ENCODE measurements at regions not wholly inside any gene's neighbourhood (a gene's known extent, or its start where the extent isn't known, plus 50 kb on each side); places are given as distances from the start of the nearest gene placed in this dataset.
"Not testable (repeated sequence)": the region's sequence is repeated elsewhere in the genome, so short reads cannot be mapped to it uniquely, and the experiment has no call there.

- no peak overlapping the region for H3K4me3 Mint-ChIP-seq
- H3K4me1 Mint-ChIP-seq (ENCODE audit: low read depth) = no peaks in the 10 kb centered on the region
- intact Hi-C loops (cut with micrococcal nuclease) = no loop called here
- no peaks in the 10 kb centered on the region for H3K36me3 Mint-ChIP-seq (ENCODE audit: low read depth)
- no peaks in the 10 kb centered on the region for H3K27me3 Mint-ChIP-seq
- H3K9me3 Mint-ChIP-seq = no peaks in the 10 kb centered on the region
- no peak overlapping the region for H3K27ac Mint-ChIP-seq
Measured at GRCh38 chr9:103522409-103522808, 527.3 kb downstream of the CYLC2 start.

DNA sequence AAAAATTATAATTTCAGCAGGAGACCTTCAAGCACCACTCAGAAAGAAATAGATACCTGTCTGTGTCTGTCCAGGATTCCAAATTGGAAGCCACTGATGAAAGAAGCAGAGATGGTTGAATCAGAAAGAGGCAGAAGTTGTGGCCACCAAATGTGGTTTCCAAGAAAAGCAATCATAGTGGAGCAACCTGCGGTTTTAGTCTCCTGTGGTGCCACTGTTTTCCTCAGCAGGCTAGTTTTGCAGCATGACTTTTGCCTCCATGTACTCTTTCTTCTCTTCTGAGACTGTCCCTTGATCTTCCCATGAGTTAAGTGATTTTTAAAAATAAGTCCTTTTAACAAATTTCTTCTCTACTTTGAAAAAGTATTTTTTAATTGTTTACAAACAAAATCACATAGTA, 535.8 kb downstream of the CYLC2 start:
- Mint-ChIP-seq H3K27ac (no peak overlapping the region), H3K27me3 (no peaks in the 10 kb centered on the region), H3K4me3 (no peak overlapping the region), H3K4me1 (ENCODE audit: low read depth) (no peaks in the 10 kb centered on the region), H3K9me3 (peaks cover 26% of the 10 kb centered on the region), H3K36me3 (ENCODE audit: low read depth) (no peaks in the 10 kb centered on the region)
- intact Hi-C loops (cut with micrococcal nuclease) = no loop called here

- H3K4me1 Mint-ChIP-seq (ENCODE audit: low read depth) = no peaks in the 10 kb centered on the region
- H3K27me3 Mint-ChIP-seq = no peaks in the 10 kb centered on the region
- peaks cover 26% of the 10 kb centered on the region for H3K9me3 Mint-ChIP-seq
- intact Hi-C loops (cut with micrococcal nuclease) = no loop called here
- H3K4me3 Mint-ChIP-seq = no peak overlapping the region
- H3K27ac Mint-ChIP-seq = no peak overlapping the region
- H3K36me3 Mint-ChIP-seq (ENCODE audit: low read depth) = no peaks in the 10 kb centered on the region
Measured at GRCh38 chr9:103533318-103533717, 538.2 kb downstream of the CYLC2 start.

DNA sequence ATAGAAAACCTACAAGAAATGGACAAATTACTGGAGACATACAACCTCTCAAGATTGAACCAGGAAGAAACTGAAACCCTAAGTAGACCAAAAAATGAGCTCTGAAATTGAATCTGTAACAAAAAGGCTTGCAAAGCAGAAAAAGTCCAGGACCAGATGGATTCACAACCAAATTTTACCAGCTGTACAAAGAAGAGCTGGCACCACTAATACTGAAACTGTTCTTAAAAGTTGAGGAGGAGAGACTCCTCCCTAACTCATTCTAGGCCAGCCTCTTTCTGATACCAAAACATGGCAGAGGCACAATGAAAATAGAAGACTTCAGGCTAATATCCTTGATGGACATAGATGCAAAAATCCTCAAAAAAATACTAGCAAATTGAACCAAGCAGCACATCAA, 542.3 kb downstream of the CYLC2 start:
- no peaks in the 10 kb centered on the region for H3K4me1 Mint-ChIP-seq (ENCODE audit: low read depth)
- H3K27me3 Mint-ChIP-seq = no peaks in the 10 kb centered on the region
- peaks cover 23% of the 10 kb centered on the region for H3K9me3 Mint-ChIP-seq
- no peaks in the 10 kb centered on the region for H3K36me3 Mint-ChIP-seq (ENCODE audit: low read depth)
- intact Hi-C loops (cut with micrococcal nuclease) = no loop called here
- no peak overlapping the region for H3K4me3 Mint-ChIP-seq
- H3K27ac Mint-ChIP-seq = no peak overlapping the region

DNA sequence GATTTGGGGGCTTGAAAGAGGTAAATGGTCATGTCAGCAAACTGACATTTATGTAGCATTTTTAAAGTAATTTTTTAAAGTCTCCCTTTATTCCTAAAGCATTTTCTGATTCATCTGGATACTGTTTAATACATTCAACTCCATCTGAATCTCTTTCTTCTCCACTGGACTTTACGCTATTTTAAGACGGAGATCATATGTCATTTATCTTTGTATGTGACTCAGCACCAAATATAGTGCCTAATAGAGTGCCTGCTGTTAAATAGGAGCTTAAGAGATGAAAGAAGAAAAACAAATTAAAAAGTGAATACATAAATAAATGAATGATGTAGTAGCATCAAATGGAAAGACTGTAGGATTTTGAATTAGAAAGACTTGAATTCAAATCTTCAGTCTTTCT, 548.8 kb upstream of the SMC2 start:
- Mint-ChIP-seq H3K4me3 (no peak overlapping the region), H3K27me3 (no peaks in the 10 kb centered on the region), H3K27ac (no peak overlapping the region), H3K4me1 (ENCODE audit: low read depth) (no peaks in the 10 kb centered on the region), H3K36me3 (ENCODE audit: low read depth) (no peaks in the 10 kb centered on the region), H3K9me3 (peaks cover 14% of the 10 kb centered on the region)
- intact Hi-C loops (cut with micrococcal nuclease) = no loop called here

DNA sequence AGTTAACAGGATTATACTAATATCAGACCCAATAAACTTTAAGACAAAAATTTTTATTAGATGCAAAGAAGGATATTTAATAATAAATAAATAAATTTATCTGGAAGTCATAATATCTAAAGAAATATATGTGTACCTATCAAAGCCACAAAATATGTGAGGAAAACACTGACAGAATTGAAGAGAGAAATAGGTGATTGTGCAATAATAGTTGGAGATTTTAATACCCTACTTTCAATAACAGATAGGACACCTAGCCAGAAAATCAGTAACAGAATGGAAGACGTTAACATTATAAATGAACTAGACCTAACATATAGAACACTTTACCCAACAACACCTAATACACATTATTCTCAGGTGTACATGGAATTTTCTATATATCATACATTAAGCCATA, 541.4 kb upstream of the SMC2 start:
- intact Hi-C loops (cut with micrococcal nuclease) = no loop called here
- Mint-ChIP-seq H3K27ac (no peak overlapping the region), H3K27me3 (no peaks in the 10 kb centered on the region), H3K36me3 (ENCODE audit: low read depth) (no peaks in the 10 kb centered on the region), H3K4me1 (ENCODE audit: low read depth) (no peaks in the 10 kb centered on the region), H3K4me3 (no peak overlapping the region), H3K9me3 (peaks cover 49% of the 10 kb centered on the region)

DNA sequence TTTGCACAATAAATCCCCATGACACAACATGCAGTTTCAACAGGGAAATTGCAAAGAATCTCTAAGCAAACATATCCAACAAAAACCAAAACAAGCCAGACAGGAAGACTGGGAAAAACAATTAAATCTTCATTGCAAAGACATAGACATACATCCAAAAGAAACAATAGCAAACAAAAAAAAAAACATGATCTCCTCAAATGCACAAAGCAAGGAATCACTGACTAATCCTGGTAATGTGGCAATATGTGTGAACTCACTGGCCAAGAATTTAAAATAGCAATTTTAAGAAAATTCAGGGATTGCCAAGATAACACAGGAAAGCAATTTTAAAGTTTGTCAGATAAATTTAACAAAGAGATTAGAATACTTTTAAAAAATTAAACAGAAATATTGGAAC, 520.1 kb upstream of the SMC2 start:
- Mint-ChIP-seq H3K4me1 (ENCODE audit: low read depth) (no peaks in the 10 kb centered on the region), H3K4me3 (no peak overlapping the region), H3K27me3 (no peaks in the 10 kb centered on the region), H3K27ac (no peak overlapping the region), H3K36me3 (ENCODE audit: low read depth) (no peaks in the 10 kb centered on the region), H3K9me3 (peaks cover 34% of the 10 kb centered on the region)
- intact Hi-C loops (cut with micrococcal nuclease) = no loop called here

- Mint-ChIP-seq H3K27ac (no peak overlapping the region), H3K36me3 (ENCODE audit: low read depth) (no peaks in the 10 kb centered on the region), H3K4me1 (ENCODE audit: low read depth) (no peaks in the 10 kb centered on the region), H3K4me3 (no peak overlapping the region), H3K27me3 (no peaks in the 10 kb centered on the region), H3K9me3 (peaks cover 39% of the 10 kb centered on the region)
- intact Hi-C loops (cut with micrococcal nuclease) = no loop called here
Measured at GRCh38 chr9:103586721-103587120, 507.4 kb upstream of the SMC2 start.

DNA sequence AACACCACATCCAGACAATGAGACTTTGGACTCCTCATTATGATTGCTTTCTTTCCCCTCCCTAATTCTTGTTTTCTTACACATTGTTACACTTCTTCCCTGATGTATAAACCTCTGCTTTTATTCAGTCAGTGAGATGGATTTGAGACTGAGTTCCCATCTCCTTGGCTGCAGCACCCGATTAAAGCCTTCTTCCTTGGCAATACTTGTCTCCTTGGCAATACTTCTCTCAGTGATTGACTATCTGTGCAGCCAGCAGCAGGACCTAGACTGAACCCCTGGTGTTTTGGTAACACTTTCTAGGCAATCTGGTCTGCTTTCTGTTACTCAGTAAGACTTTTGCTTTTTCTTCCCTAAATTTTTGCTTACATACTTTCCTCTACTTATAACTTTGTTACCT, 492.8 kb upstream of the SMC2 start:
- Mint-ChIP-seq H3K9me3 (peaks cover 34% of the 10 kb centered on the region), H3K4me3 (no peak overlapping the region), H3K27me3 (no peaks in the 10 kb centered on the region), H3K36me3 (ENCODE audit: low read depth) (no peaks in the 10 kb centered on the region), H3K4me1 (ENCODE audit: low read depth) (no peaks in the 10 kb centered on the region), H3K27ac (no peak overlapping the region)
- intact Hi-C loops (cut with micrococcal nuclease) = no loop called here

DNA sequence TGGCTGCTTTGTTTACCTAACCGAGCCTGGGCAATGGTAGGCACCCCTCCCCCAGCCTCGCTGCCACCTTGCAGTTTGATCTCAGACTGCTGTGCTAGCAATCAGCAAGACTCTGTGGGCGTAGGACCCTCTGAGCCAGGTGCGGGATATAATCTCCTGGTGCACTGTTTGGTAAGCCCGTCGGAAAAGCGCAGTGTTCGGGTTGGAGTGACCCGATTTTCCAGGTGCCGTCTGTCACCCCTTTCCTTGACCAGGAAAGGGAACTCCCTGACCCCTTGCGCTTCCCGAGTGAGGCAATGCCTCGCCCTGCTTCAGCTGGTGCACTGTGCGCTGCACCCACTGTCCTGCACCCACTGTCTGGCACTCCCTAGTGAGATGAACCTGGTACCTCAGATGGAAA, 482.2 kb upstream of the SMC2 start:
- H3K4me1 Mint-ChIP-seq (ENCODE audit: low read depth); H3K27ac Mint-ChIP-seq; intact Hi-C loops (cut with micrococcal nuclease); H3K36me3 Mint-ChIP-seq (ENCODE audit: low read depth); H3K4me3 Mint-ChIP-seq; H3K27me3 Mint-ChIP-seq: not testable (repeated sequence)
- H3K9me3 Mint-ChIP-seq = peaks cover 50% of the 10 kb centered on the region

GRCh38 chr9:103615994-103616393, 478.1 kb upstream of the SMC2 start:
- Mint-ChIP-seq H3K36me3 (ENCODE audit: low read depth) (no peaks in the 10 kb centered on the region), H3K27me3 (no peaks in the 10 kb centered on the region)

GRCh38 chr9:103617046-103617445, 477.1 kb upstream of the SMC2 start:
- no peaks in the 10 kb centered on the region for H3K36me3 Mint-ChIP-seq (ENCODE audit: low read depth)
- no peak overlapping the region for H3K4me3 Mint-ChIP-seq
- intact Hi-C loops (cut with micrococcal nuclease) = no loop called here

More at GRCh38 chr9:103615994-103616393, 478.1 kb upstream of the SMC2 start:
- intact Hi-C loops (cut with micrococcal nuclease) = no loop called here
- Mint-ChIP-seq H3K27ac (no peak overlapping the region), H3K4me3 (no peak overlapping the region), H3K9me3 (peaks cover 43% of the 10 kb centered on the region), H3K4me1 (ENCODE audit: low read depth) (no peaks in the 10 kb centered on the region)

DNA sequence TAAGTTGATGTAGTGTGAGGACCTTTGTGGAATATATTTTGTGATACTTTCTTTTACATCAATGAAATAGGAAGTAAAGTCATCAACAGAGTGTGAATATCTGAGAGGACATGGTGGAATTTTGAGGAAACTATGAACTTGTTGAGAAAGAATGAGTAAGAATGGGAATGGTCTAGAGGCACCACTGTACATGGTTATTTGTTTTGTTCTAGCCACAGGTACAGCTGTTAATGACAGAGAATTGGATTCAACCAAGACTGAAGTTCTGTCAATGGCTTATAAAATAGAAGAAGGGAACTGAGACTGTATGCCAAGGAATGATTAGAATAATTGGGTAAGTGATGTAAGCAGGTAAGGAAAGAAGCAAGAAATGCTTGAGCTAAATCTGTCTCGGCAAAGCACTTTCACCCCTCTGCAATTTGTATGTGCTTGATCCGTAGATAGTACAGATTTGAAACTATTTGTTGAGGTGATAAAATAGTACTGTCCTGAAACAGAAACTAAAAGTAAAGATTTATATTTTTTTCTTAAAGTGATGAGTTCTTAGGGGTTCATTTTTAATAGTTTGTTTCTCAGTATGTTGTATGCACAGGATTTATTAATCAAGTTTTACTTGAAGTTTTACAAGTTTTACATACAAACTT, 468.8 kb upstream of the SMC2 start:
- intact Hi-C loops (cut with micrococcal nuclease) = no loop called here
- Mint-ChIP-seq H3K36me3 (ENCODE audit: low read depth) (no peaks in the 10 kb centered on the region), H3K9me3 (peaks cover 21% of the 10 kb centered on the region), H3K4me1 (ENCODE audit: low read depth) (no peaks in the 10 kb centered on the region), H3K27me3 (no peaks in the 10 kb centered on the region), H3K4me3 (no peak overlapping the region), H3K27ac (no peak overlapping the region)

More at GRCh38 chr9:103617046-103617445, 477.1 kb upstream of the SMC2 start:
- Mint-ChIP-seq H3K4me1 (ENCODE audit: low read depth) (no peaks in the 10 kb centered on the region), H3K27me3 (no peaks in the 10 kb centered on the region), H3K27ac (no peak overlapping the region), H3K9me3 (peaks cover 43% of the 10 kb centered on the region)

GRCh38 chr9:103627731-103628130, 466.4 kb upstream of the SMC2 start:
- Mint-ChIP-seq H3K27ac (no peak overlapping the region), H3K9me3 (no peaks in the 10 kb centered on the region), H3K27me3 (no peaks in the 10 kb centered on the region), H3K36me3 (ENCODE audit: low read depth) (no peaks in the 10 kb centered on the region), H3K4me3 (no peak overlapping the region), H3K4me1 (ENCODE audit: low read depth) (no peaks in the 10 kb centered on the region)
- intact Hi-C loops (cut with micrococcal nuclease) = no loop called here

GRCh38 chr9:103649086-103649485, 445.0 kb upstream of the SMC2 start:
- Mint-ChIP-seq H3K4me1 (ENCODE audit: low read depth) (no peaks in the 10 kb centered on the region), H3K27ac (no peak overlapping the region), H3K9me3 (peaks cover 10% of the 10 kb centered on the region), H3K4me3 (no peak overlapping the region), H3K36me3 (ENCODE audit: low read depth) (no peaks in the 10 kb centered on the region), H3K27me3 (no peaks in the 10 kb centered on the region)
- intact Hi-C loops (cut with micrococcal nuclease) = no loop called here

Data from dendritic cell treated with granulocyte-macrophage colony-stimulating factor and Interleukin-4, amounts not matched to agents 40 ng/mL and 50 ng/mL, for 4 days (primary cell).